ENCODE measurements at regions not wholly inside any gene's neighbourhood (a gene's known extent, or its start where the extent isn't known, plus 50 kb on each side); places are given as distances from the start of the nearest gene placed in this dataset.
A peak's percentile ranks its signal among the peaks of the same experiment; 100 is the strongest.

- DNase-seq (ENCODE audit: low spot score) = no peak
Observed at GRCh38 chr5:57611177-57611576, 128.6 kb upstream of the ACTBL2 start.

GRCh38 chr5:57608542-57608941, 125.9 kb upstream of the ACTBL2 start:
- no peak for DNase-seq (ENCODE audit: low spot score)

GRCh38 chr5:57601996-57602395, 119.4 kb upstream of the ACTBL2 start:
- no peak for DNase-seq (ENCODE audit: low spot score)

GRCh38 chr5:57600321-57600720, 117.7 kb upstream of the ACTBL2 start:
- no peak for DNase-seq (ENCODE audit: low spot score)

- DNase-seq (ENCODE audit: low spot score) = peak; percentile 36
Observed at GRCh38 chr5:57598756-57599155, 116.1 kb upstream of the ACTBL2 start.

GRCh38 chr5:57598097-57598496, 115.5 kb upstream of the ACTBL2 start:
- no peak for DNase-seq (ENCODE audit: low spot score)

GRCh38 chr5:57595523-57595991, 112.9 kb upstream of the ACTBL2 start:
- no peak for DNase-seq (ENCODE audit: low spot score)

GRCh38 chr5:57594436-57594835, 111.8 kb upstream of the ACTBL2 start:
- no peak for DNase-seq (ENCODE audit: low spot score)

- DNase-seq (ENCODE audit: low spot score) = no peak
Observed at GRCh38 chr5:57592236-57592635, 109.6 kb upstream of the ACTBL2 start.

- DNase-seq (ENCODE audit: low spot score) = no peak
Observed at GRCh38 chr5:57586649-57587048, 104.0 kb upstream of the ACTBL2 start.

- DNase-seq (ENCODE audit: low spot score) = no peak
Observed at GRCh38 chr5:57582578-57583070, 100.0 kb upstream of the ACTBL2 start.

- no peak for DNase-seq (ENCODE audit: low spot score)
Observed at GRCh38 chr5:57581772-57582171, 99.2 kb upstream of the ACTBL2 start.

GRCh38 chr5:57581222-57581621, 98.6 kb upstream of the ACTBL2 start:
- DNase-seq (ENCODE audit: low spot score) = no peak

- DNase-seq (ENCODE audit: low spot score) = no peak
Observed at GRCh38 chr5:57577432-57578175, 95.0 kb upstream of the ACTBL2 start.

GRCh38 chr5:57576317-57576716, 93.7 kb upstream of the ACTBL2 start:
- no peak for DNase-seq (ENCODE audit: low spot score)

- DNase-seq (ENCODE audit: low spot score) = no peak
Observed at GRCh38 chr5:57575839-57576238, 93.2 kb upstream of the ACTBL2 start.

GRCh38 chr5:57572461-57572860, 89.8 kb upstream of the ACTBL2 start:
- no peak for DNase-seq (ENCODE audit: low spot score)

GRCh38 chr5:57569601-57570000, 87.0 kb upstream of the ACTBL2 start:
- no peak for DNase-seq (ENCODE audit: low spot score)

GRCh38 chr5:57568136-57568535, 85.5 kb upstream of the ACTBL2 start:
- DNase-seq (ENCODE audit: low spot score) = no peak

- peak; percentile 69 for DNase-seq (ENCODE audit: low spot score)
Observed at GRCh38 chr5:57566914-57567313, 84.3 kb upstream of the ACTBL2 start.

GRCh38 chr5:57561231-57561842, 78.7 kb upstream of the ACTBL2 start:
- no peak for DNase-seq (ENCODE audit: low spot score)

GRCh38 chr5:57559110-57559635, 76.6 kb upstream of the ACTBL2 start:
- no peak for DNase-seq (ENCODE audit: low spot score)

GRCh38 chr5:57552033-57552432, 69.4 kb upstream of the ACTBL2 start:
- no peak for DNase-seq (ENCODE audit: low spot score)
